NCI-H146 (cell line): ENCODE measurements at regions not wholly inside any gene's neighbourhood (a gene's known extent, or its start where the extent isn't known, plus 50 kb on each side); places are given as distances from the start of the nearest gene placed in this dataset.
A peak's percentile ranks its signal among the peaks of the same experiment; 100 is the strongest.

Source experiments
- DNase-seq: peaks from one replicate; lab custom pipeline; 2025; lab: John Stamatoyannopoulos, UW

DNA sequence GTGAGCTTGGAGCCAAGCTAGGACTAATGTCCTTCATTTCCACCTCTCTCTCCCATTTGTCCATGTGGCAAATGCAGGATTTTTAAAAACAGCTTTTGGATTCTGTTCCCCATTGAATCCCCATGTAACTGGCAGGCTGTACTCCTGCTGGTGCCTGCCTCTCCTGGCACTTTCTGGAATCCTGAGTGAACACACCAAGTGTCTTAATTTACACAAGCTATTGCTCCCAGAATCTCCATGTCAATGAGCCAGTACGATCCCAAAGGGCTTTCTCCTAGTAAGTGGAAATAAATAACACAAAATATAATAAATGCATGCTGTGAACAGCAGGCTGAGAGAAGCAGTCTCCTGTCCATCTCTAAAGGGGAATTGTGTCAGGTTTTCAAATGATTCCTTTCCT, 88.4 kb upstream of the WWC1 start:
- no peak for DNase-seq

- DNase-seq: no peak
These were observed 87.3 kb upstream of the WWC1 start for GRCh38 chr5:168204165-168204564.

DNA sequence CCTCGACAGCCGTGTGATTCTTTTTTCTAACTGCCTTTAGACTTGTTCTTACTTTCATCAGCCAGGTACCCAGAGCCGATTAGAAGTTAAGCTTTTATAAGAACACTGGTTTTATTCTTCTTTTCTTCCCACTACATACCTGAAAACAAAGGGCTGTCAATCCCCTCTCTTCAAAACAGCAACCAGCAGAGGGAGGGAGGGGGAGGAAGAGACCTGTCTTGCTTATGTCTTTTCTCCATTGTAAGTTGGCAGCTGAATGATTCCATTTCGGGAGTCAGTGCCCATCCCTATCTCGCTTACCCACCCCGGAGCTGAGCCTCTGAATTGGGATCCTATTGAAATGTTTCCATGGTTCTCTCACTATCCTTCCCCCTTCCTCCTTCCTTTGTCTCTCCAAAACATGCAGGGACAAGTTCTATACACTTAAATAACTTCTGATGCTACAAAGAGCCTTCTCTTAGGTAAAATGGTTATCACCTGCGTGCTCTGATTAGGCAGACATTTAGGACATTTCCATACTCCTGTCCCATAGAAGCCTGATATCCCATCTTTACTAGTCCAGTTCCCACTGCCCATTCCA, 83.9 kb upstream of the WWC1 start:
- DNase-seq: no peak

GRCh38 chr5:168209244-168209995, 82.0 kb upstream of the WWC1 start:
- no peak for DNase-seq

DNA sequence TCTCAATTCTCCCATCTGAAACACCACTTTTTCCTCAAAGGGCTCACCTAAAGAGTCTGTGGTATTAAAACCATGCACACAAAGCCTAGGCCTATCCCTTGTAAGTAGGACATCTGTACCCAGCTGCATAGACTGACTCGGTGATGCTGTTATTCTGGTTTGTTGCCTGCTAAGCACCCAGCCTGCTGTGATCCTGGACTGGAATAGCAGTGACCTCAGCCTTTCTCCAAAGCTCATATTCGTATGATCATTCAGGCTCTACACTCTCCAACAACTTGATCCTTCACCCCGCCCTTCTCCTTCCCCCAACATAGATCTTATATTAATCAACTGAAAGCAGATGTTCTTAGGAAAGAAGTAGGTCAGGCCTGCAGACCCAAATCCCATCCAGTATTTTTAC, 81.4 kb upstream of the WWC1 start:
- no peak for DNase-seq

DNA sequence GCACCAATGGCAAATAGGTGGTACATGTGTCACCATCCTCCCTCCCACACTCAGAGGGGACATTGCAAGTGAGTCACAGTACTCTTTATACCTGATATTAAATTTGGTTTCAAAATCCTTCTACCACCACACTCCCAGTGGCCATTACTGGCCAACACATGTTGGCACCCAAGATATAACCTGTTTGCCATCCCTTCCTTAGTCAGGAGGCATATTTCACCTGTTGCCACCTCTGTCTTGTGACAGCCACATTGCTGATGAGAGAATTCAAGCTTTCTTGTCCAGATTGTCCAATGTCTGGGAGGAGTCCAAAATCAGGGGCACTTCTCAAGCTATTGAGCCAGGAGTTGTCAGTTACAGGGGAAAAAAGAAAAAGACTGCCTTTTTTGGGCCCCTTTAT, 80.2 kb upstream of the WWC1 start:
- no peak for DNase-seq

DNA sequence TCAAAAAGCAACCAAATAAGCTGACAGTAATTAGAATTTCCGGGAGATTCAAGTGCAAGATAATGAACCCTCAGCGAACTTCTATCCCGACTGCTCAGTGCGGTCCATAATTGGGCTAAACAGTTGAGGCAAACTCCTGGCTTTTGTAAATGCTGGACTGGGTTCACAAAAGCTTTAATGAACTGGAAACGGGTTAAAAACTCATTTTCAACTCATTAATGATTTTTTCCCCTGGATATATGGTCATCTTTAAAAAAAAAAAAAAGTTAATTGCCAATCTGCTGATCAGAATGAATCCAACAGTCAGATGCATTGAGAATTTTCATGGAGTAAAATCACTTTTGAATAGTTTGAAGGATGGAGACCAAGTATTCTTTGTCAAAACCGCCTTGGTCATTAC, 79.5 kb upstream of the WWC1 start:
- no peak for DNase-seq

DNA sequence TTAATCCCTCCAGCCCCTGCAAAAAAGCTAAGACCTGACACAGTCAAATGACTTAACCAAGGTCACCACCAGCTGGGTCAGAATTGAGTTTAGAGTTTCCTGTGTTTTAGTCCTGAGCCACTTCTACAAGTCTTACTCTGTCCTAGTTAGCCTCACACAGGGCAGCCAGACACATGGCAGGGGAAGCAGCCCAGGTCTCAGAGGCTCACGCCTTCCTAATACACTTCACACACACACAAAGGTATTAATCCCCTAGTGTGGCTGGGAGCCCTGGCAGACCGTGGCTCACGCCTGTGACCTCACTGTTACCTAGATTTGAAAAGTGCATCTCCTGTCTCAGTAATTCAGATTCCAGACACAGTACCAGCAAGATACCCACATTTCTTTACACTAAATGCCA, 77.4 kb upstream of the WWC1 start:
- DNase-seq: no peak

DNA sequence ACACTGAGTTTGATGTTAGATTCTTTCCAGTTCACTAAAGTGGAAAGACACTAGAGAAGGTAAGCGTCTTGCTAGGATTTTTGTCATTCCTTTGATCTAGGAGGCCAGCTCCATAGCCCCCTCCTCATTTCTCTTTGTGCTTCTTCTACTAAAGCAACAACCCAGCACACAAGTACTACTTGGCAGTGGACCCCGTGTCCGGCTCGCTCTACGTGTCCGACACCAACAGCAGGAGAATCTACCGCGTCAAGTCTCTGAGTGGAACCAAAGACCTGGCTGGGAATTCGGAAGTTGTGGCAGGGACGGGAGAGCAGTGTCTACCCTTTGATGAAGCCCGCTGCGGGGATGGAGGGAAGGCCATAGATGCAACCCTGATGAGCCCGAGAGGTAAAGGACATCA, 76.6 kb upstream of the WWC1 start:
- DNase-seq: no peak

DNA sequence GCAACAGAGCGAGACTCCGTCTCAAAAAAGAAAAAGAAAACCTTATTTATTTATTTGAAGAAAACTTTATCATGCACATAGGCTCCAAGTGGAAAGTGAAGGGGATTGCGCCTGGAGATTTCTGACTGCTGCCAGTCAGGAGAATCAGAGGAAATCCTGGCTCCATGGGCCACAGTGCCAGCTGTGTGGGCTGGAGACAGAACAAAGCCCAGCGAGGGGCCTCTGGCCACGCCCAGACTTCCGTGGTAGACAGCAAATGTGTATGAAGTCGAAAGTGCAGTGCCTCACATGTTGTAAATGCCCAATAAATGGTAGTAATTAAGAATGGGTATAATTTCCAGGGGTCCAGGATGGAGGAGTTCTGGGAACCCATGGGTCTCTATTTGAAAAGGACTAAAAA, 75.8 kb upstream of the WWC1 start:
- DNase-seq: peak; percentile 49

DNA sequence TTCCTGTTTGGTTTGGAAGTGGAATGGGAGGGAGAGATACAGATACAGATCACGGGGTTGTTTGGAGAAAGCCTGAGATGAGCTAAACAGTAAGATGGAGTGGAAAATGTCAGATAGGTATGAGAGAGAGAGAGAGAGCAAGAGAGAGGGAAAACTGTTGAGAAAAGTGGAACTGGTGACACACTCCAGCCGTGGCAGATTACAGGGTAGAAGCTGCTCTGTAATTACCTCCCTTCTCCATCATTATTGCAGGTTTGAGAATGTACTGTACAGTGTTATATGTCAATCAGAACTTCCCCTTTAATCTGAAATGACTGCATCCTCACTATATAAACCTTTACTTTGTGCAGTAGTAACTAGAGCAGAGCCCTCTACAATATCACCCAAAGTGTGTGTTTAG, 74.5 kb upstream of the WWC1 start:
- DNase-seq: no peak

DNA sequence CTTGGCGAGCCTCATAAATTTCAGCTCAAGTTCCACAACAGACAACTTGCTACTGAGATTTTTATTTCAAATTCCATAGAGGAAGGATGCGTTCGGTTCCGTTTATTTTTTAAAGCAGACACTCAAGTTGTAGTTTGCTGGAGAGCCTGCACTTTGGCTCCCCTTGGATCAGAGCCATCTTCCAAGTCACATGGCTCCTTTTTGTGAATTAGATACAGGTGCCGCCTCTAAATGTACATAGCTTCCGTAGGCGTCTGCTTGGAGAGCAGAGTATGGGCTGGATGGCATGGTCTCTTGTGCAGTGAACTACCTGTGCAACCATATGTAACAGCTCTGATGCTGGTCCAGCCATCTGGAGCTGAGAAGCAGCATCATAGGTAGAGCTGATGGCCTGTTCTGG, 73.9 kb upstream of the WWC1 start:
- DNase-seq: no peak

- DNase-seq: no peak
These were observed 72.7 kb upstream of the WWC1 start for GRCh38 chr5:168218746-168219145.

DNA sequence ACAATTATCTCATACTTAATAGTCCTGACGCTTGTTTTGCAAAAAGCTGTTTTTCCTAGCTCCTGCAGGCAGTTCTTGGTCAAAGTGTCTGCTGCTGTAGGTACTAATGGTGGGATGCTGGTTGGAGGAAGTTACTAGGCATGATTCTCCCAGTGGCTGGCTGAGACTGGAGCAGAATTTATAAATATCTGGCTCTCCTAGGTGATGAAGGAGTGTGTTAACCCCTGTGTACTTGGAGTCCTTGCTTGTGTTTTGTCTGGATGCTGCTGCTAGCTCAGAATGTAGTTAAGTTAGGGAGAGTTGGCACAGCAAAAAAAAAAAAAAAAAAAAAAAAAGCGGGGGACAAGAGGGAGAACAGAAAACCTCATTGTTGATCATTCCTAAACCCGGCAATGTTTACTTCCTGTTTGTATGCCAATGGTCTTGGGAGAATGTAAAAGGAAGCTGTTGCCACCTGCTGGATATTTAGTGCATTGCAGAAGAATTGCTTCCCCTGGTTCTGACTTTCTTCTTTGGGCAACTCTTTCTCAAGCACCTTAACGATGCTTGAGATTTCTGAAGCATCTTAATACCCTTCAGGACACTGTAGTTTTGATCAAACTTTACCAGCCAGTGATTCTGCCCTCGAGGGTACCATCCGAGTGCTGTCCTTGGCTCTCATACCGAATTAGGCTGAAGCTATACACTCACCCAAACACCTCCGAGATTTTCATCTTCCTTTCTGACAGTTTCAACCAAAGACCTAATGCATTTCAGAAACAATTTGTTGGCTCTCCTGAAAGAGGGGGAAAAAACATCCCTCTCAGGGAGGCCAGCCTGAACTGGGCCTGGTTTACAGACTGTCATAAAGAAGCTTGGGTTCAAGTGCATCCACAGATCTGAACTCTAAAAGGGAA, 71.7 kb upstream of the WWC1 start:
- DNase-seq: peak; percentile 69

DNA sequence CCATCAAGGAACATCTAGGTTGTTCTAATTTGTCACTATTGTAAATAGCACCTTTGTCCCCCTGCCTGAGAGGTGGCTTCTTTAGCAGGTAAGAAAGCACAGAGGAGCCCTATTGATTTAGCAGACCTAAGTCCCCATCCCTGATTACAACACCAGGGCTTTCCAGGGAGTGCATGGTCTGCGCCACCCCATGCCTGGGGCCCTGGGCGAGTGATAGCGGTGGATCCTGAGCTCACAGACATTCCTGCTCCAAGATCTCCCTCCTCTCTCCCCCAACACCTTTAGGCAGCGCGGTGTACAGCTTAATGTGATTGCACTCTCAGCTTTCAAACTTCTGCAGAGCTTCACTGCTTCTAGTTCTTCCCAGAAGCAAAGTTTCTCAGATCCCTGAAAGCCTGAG, 67.4 kb upstream of the WWC1 start:
- DNase-seq: no peak

- no peak for DNase-seq
These were observed 65.4 kb upstream of the WWC1 start for GRCh38 chr5:168226012-168226411.

- DNase-seq: no peak
These were observed 64.4 kb upstream of the WWC1 start for GRCh38 chr5:168227001-168227400.

- no peak for DNase-seq
These were observed 63.4 kb upstream of the WWC1 start for GRCh38 chr5:168227973-168228615.

- no peak for DNase-seq
These were observed 62.8 kb upstream of the WWC1 start for GRCh38 chr5:168228668-168229067.

DNA sequence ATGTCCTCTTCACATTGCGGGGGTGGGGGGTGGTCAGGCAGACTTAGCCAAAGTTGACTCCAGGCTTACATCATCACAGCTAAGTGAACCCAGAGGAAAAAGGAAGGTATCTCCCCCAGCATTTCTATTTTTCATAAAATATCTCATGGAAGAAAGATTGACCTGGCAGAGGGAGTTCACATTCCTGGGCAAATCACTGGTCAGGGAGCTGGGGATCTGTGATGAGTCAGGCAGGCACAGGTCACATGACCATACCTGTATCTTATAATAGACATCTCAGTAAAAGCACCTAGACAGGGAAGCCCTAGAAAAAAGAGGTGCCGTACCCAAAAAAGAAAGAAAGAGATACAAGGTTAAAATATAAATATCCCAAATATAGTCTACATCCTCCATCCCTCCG, 57.3 kb upstream of the WWC1 start:
- DNase-seq: no peak

DNA sequence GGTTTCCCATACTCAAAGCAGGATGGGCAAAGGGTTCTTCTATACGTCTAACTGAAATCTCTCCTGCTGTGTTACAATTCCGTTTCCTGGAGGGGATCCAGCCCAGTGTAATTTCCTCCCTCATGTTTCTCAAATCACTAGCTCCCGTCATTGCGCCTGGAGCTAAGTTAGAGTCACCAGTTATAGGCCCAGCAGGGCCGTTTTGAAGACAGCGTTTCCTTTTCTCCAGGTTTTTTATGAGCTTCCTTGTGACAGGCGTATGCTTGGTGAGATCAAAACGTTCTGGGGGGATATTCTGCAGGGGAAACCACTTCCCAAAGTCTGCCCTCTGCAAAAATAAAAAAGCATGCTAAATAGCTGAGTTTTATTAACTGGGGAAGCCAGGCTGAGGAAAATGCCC, 53.0 kb upstream of the WWC1 start:
- DNase-seq: no peak

GRCh38 chr5:168239325-168239724, 52.1 kb upstream of the WWC1 start:
- DNase-seq: no peak
